SK-N-SH (cell line): ENCODE measurements at regions not wholly inside any gene's neighbourhood (a gene's known extent, or its start where the extent isn't known, plus 50 kb on each side); places are given as distances from the start of the nearest gene placed in this dataset.

Experiments
- CTCF ChIA-PET: fragments of 300-600, 350-600 bp; formaldehyde crosslinking; extraction: SDS; loops from one replicate; lab custom pipeline; 2021; lab: Yijun Ruan, JAX
- POLR2A ChIA-PET: fragments of 350-600 bp; sonication (Branson Sonifier 250); formaldehyde crosslinking; extraction: SDS; loops from one replicate; lab custom pipeline; 2020; ENCODE audit warnings: antibody characterized with exemption, inconsistent platforms; lab: Yijun Ruan, JAX
- DNase-seq: peaks from one replicate; pipeline ENCODE4 v3.0.0; 2012
- H2AFZ ChIP-seq: fragments of 200-600 bp; sonication (generic); 2 replicates; pipeline ENCODE4 v1.8.1; 2016; ENCODE audit warnings: antibody characterized with exemption, mild to moderate bottlenecking, low read depth
- H3F3A ChIP-seq: fragments of 200-600 bp; sonication (generic); replicated peaks from 2 replicates; pipeline ENCODE3; 2016; ENCODE audit warnings: antibody characterized with exemption, mild to moderate bottlenecking; ENCODE audit not compliant: insufficient read depth
- H3K27ac ChIP-seq, 2 experiments: fragments of 200-500 bp in 1 of 2; fragments of 200-600 bp in 1 of 2; sonication (Bioruptor generic) in 1 of 2; sonication (generic), shearing (Covaris generic) in 1 of 2; 2 replicates each; pipeline versions ENCODE4 v1.5.1 to v1.6.1; 2014 to 2016; ENCODE audit warnings: low read depth in 2 of 2, inconsistent platforms in 1 of 2, low read length in 1 of 2, mild to moderate bottlenecking in 1 of 2, mixed read lengths in 1 of 2
- H3K27me3 ChIP-seq: fragments of 200-600 bp; sonication (generic), shearing (Covaris generic); 2 replicates; pipeline ENCODE4 v1.6.1; 2016; ENCODE audit warnings: mixed run types; ENCODE audit not compliant: insufficient read depth
- H3K36me3 ChIP-seq, 2 experiments: fragments of 200-500 bp in 1 of 2; fragments of 200-600 bp in 1 of 2; sonication (Bioruptor generic) in 1 of 2; sonication (generic) in 1 of 2; replicated peaks in 1 of 2; 2 replicates each; pipeline versions ENCODE3 to v1.5.1; 2014 to 2016; ENCODE audit warnings: low read length in 1 of 2, mild to moderate bottlenecking in 1 of 2; ENCODE audit not compliant: insufficient read depth in 2 of 2, control insufficient read depth in 1 of 2
- H3K4me1 ChIP-seq, 2 experiments: fragments of 200-500 bp in 1 of 2; fragments of 200-600 bp in 1 of 2; sonication (Bioruptor generic) in 1 of 2; sonication (generic), shearing (Covaris generic) in 1 of 2; 2 replicates each; pipeline versions ENCODE4 v1.5.1 to v1.6.1; 2014 to 2016; ENCODE audit warnings: low read depth in 1 of 2, low read length in 1 of 2, mixed run types in 1 of 2; ENCODE audit not compliant: insufficient read depth in 2 of 2, control insufficient read depth in 1 of 2
- H3K4me2 ChIP-seq: fragments of 200-600 bp; sonication (generic), shearing (Covaris generic); 2 replicates; pipeline ENCODE4 v1.6.1; 2017; ENCODE audit warnings: mixed run types
- H3K4me3 ChIP-seq, 2 experiments: fragments of 200-500 bp in 1 of 2; fragments of 200-600 bp in 1 of 2; sonication (Bioruptor generic) in 1 of 2; sonication (generic), shearing (Covaris generic) in 1 of 2; 2 replicates each; pipeline versions ENCODE4 v1.5.1 to v1.8.1; 2014 to 2016; ENCODE audit warnings: low read depth in 2 of 2, inconsistent platforms in 1 of 2, low read length in 1 of 2, mild to moderate bottlenecking in 1 of 2, mixed read lengths in 1 of 2, moderate library complexity in 1 of 2
- H3K79me2 ChIP-seq: fragments of 200-600 bp; sonication (generic); 2 replicates; pipeline ENCODE4 v1.8.1; 2017; ENCODE audit warnings: mild to moderate bottlenecking; ENCODE audit not compliant: insufficient read depth
- H3K9ac ChIP-seq: fragments of 200-600 bp; sonication (generic); 2 replicates; pipeline ENCODE4 v1.6.1; 2017; ENCODE audit warnings: mixed run types
- H3K9me2 ChIP-seq: fragments of 200-600 bp; sonication (generic); 2 replicates; pipeline ENCODE4 v1.6.1; 2017; ENCODE audit warnings: mixed run types
- H3K9me3 ChIP-seq: fragments of 200-600 bp; sonication (generic); 2 replicates; pipeline ENCODE4 v1.6.1; 2017; ENCODE audit warnings: mixed run types, mild to moderate bottlenecking, moderate library complexity
- H4K20me1 ChIP-seq: fragments of 200-600 bp; sonication (generic); 2 replicates; pipeline ENCODE4 v1.6.1; 2017; ENCODE audit warnings: mild to moderate bottlenecking, mixed run types; ENCODE audit not compliant: insufficient read depth
- CHD2 ChIP-seq: fragments of 150-350 bp; IDR thresholded peaks from 2 replicates; pipeline ENCODE4 v1.6.1; 2018; ENCODE audit warnings: low read length; ENCODE audit not compliant: partially characterized antibody
- ELF1 ChIP-seq: IDR thresholded peaks from 2 replicates; pipeline ENCODE4 v1.4.0; 2012
- EZH2phosphoT487 ChIP-seq: fragments of 200-600 bp; sonication (generic); IDR thresholded peaks from 2 replicates; pipeline ENCODE4 v1.6.1; 2017; ENCODE audit warnings: low read depth, mixed run types, mild to moderate bottlenecking, antibody characterized with exemption, moderate library complexity, borderline replicate concordance
- GABPA ChIP-seq: IDR thresholded peaks from 2 replicates; pipeline ENCODE4 v1.4.0; 2012; ENCODE audit warnings: low read depth, mild to moderate bottlenecking
- GATA2 ChIP-seq: sonication (generic); formaldehyde crosslinking; IDR thresholded peaks from 2 replicates; pipeline ENCODE4 v1.5.0; 2020; ENCODE audit warnings: mild to moderate bottlenecking, missing genetic modification reagents
- MXI1 ChIP-seq: IDR thresholded peaks from 2 replicates; pipeline ENCODE4 v1.6.1; 2012; ENCODE audit warnings: mild to moderate bottlenecking, low read depth, low read length, improper control_type of control experiment
- REST ChIP-seq: IDR thresholded peaks from 2 replicates; pipeline ENCODE4 v1.6.1; 2012; ENCODE audit warnings: mild to moderate bottlenecking, low read depth, low read length, moderate library complexity
- RXRA ChIP-seq: IDR thresholded peaks from 2 replicates; pipeline ENCODE4 v1.4.0; 2012; ENCODE audit warnings: low read depth, mild to moderate bottlenecking, borderline replicate concordance
- SIN3A ChIP-seq: IDR thresholded peaks from 2 replicates; pipeline ENCODE4 v1.6.1; 2012; ENCODE audit warnings: low read depth, mild to moderate bottlenecking, low read length, moderate library complexity, borderline replicate concordance
- WGBS: methylation state at CpG from one replicate; pipeline ENCODE4 v1.1.6; 2017; ENCODE audit warnings: low lambda C conversion rate; 5-methylcytosine and 5-hydroxymethylcytosine counted together
- TF ChIP-seq, protein P1 (sequence below): fragments of 150-350 bp; IDR thresholded peaks from 2 replicates; pipeline ENCODE4 v1.6.1; 2017; ENCODE audit warnings: antibody characterized with exemption, low read length, low read depth, borderline replicate concordance
- TF ChIP-seq, protein P2 (sequence below): fragments of 200-600 bp; sonication (generic); IDR thresholded peaks from 2 replicates; pipeline ENCODE4 v1.6.1; 2017; ENCODE audit warnings: antibody characterized with exemption, mild to moderate bottlenecking, moderate library complexity
- TF ChIP-seq, protein P3 (sequence below): IDR thresholded peaks from 2 replicates; pipeline ENCODE4 v1.4.0; 2012; ENCODE audit warnings: low read depth

DNA sequence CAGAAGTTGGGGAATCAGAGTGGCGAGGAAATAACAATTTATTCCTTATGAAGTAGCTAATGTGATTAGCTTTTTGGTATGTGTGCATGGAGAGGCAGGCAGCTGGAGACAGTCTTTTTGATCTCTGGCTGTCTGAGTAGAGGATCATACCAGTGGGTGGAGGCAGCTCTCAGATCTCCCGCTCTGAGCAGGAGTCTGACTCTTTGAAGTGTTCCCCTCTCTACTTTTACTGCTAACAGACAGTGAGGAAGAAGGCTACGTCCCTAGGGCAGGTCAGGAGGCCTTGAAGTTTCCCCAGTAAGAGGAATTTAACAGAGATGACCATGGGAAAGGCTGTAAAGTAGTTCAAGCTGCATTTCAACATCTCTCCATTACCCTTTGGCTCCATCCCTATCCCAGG, 111.9 kb upstream of the REG3A start (continued):
- TF ChIP-seq REST: no peak

GRCh38 chr2:79260848-79261247, 101.3 kb upstream of the REG3A start:
- no peaks in the 10 kb centered on the region for H3K4me1 ChIP-seq
- no peaks in the 10 kb centered on the region for H3K27me3 ChIP-seq
- no peak overlapping the region for H3K9ac ChIP-seq
- ChIA-PET POLR2A (no interaction called here), CTCF (interaction anchor here (0.8 kb wide), 1 partner anchor 600 kb away, joined by 3 read pairs; no protein-coding TSS in a partner anchor)
- no peaks in the 10 kb centered on the region for H3K9me3 ChIP-seq
- H4K20me1 ChIP-seq: no peaks in the 10 kb centered on the region
- H3K4me2 ChIP-seq: no peak overlapping the region
- H2AFZ ChIP-seq: no peak overlapping the region
- H3K9me2 ChIP-seq: no peaks in the 10 kb centered on the region
- no peak for DNase-seq
- no peak overlapping the region for H3K4me3 ChIP-seq
- 15% methylated on average over 2 of the region's 2 CpGs for WGBS
- TF ChIP-seq RXRA: no peak
- no peak for TF ChIP-seq EZH2phosphoT487
- TF ChIP-seq ELF1: no peak
- no peak for TF ChIP-seq SIN3A
- no peak for TF ChIP-seq MXI1
- H3K79me2 ChIP-seq: no peaks in the 10 kb centered on the region
- H3K36me3 ChIP-seq: no peaks in the 10 kb centered on the region
- H3K27ac ChIP-seq: no peak overlapping the region
- H3F3A ChIP-seq: no peaks in the 10 kb centered on the region

- Histone ChIP-seq H3K4me2 (no peak overlapping the region), H3K4me3 (no peak overlapping the region), H3K79me2 (no peaks in the 10 kb centered on the region), H3K4me1 (no peaks in the 10 kb centered on the region), H3F3A (no peaks in the 10 kb centered on the region), H3K9me2 (no peaks in the 10 kb centered on the region), H3K36me3 (no peaks in the 10 kb centered on the region), H3K9ac (no peak overlapping the region), H3K9me3 (no peaks in the 10 kb centered on the region), H3K27ac (no peak overlapping the region), H2AFZ (no peak overlapping the region), H4K20me1 (no peaks in the 10 kb centered on the region), H3K27me3 (no peaks in the 10 kb centered on the region)
- WGBS: 0% methylated on average over 1 of the region's 1 CpG
- ChIA-PET POLR2A (no interaction called here), CTCF (no interaction called here)
- DNase-seq: no peak
- TF ChIP-seq, protein P1, sequence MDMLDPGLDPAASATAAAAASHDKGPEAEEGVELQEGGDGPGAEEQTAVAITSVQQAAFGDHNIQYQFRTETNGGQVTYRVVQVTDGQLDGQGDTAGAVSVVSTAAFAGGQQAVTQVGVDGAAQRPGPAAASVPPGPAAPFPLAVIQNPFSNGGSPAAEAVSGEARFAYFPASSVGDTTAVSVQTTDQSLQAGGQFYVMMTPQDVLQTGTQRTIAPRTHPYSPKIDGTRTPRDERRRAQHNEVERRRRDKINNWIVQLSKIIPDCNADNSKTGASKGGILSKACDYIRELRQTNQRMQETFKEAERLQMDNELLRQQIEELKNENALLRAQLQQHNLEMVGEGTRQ: no peak
- no peak for TF ChIP-seq GABPA
- TF ChIP-seq, protein P2, sequence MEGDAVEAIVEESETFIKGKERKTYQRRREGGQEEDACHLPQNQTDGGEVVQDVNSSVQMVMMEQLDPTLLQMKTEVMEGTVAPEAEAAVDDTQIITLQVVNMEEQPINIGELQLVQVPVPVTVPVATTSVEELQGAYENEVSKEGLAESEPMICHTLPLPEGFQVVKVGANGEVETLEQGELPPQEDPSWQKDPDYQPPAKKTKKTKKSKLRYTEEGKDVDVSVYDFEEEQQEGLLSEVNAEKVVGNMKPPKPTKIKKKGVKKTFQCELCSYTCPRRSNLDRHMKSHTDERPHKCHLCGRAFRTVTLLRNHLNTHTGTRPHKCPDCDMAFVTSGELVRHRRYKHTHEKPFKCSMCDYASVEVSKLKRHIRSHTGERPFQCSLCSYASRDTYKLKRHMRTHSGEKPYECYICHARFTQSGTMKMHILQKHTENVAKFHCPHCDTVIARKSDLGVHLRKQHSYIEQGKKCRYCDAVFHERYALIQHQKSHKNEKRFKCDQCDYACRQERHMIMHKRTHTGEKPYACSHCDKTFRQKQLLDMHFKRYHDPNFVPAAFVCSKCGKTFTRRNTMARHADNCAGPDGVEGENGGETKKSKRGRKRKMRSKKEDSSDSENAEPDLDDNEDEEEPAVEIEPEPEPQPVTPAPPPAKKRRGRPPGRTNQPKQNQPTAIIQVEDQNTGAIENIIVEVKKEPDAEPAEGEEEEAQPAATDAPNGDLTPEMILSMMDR: no peak
- no peak for TF ChIP-seq CHD2
- TF ChIP-seq GATA2 (CRISPR knock-in tag): no peak
- no peak for TF ChIP-seq MXI1
- TF ChIP-seq, protein P3, sequence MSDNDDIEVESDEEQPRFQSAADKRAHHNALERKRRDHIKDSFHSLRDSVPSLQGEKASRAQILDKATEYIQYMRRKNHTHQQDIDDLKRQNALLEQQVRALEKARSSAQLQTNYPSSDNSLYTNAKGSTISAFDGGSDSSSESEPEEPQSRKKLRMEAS: no peak
These were observed 100.4 kb upstream of the REG3A start for GRCh38 chr2:79259959-79260358.
